ENCODE measurements at regions not wholly inside any gene's neighbourhood (a gene's known extent, or its start where the extent isn't known, plus 50 kb on each side); places are given as distances from the start of the nearest gene placed in this dataset.

DNA sequence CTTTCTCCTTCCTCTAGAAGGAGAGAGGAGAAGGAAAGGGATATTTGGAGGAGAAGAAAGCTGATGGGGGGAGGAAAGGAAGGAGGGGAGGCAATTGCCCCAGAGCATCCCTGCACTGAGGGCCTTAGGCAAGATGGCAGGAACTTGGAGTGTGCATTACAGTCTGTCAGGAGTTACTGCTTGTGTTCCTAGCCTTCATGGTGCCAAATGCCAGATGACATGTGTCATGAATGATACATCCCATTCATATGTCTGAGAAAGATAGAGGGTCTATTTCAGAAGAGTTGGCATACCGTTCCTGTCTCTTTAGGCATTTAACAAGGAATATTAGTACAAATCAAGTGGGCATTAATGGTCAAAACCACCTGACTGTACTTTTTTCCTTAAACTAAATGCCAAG, 232.1 kb upstream of the NT5C1B start:
- TF ChIP-seq, protein P1, sequence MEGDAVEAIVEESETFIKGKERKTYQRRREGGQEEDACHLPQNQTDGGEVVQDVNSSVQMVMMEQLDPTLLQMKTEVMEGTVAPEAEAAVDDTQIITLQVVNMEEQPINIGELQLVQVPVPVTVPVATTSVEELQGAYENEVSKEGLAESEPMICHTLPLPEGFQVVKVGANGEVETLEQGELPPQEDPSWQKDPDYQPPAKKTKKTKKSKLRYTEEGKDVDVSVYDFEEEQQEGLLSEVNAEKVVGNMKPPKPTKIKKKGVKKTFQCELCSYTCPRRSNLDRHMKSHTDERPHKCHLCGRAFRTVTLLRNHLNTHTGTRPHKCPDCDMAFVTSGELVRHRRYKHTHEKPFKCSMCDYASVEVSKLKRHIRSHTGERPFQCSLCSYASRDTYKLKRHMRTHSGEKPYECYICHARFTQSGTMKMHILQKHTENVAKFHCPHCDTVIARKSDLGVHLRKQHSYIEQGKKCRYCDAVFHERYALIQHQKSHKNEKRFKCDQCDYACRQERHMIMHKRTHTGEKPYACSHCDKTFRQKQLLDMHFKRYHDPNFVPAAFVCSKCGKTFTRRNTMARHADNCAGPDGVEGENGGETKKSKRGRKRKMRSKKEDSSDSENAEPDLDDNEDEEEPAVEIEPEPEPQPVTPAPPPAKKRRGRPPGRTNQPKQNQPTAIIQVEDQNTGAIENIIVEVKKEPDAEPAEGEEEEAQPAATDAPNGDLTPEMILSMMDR (IDR thresholded peaks at IDR 0.05): no peak
- TF ChIP-seq POLR2A (IDR thresholded peaks at IDR 0.05): no peak
